LNCaP clone FGC (cell line): ENCODE measurements at regions not wholly inside any gene's neighbourhood (a gene's known extent, or its start where the extent isn't known, plus 50 kb on each side); places are given as distances from the start of the nearest gene placed in this dataset.

Experiments used
- DNase-seq: peaks from one replicate; pipeline ENCODE4 v3.0.0-alpha.2; 2011; ENCODE audit warnings: low read depth
- H3K4me3 ChIP-seq: 2 replicates; pipeline ENCODE4 v1.5.1; 2011; ENCODE audit warnings: mild to moderate bottlenecking, low read depth, low read length, control low read depth
- TF ChIP-seq, protein P1 (sequence below): IDR thresholded peaks from 2 replicates; pipeline ENCODE4 v1.5.1; 2012; ENCODE audit warnings: mild to moderate bottlenecking; ENCODE audit not compliant: control insufficient read depth, insufficient read depth; ENCODE audit errors: extremely low read depth

DNA sequence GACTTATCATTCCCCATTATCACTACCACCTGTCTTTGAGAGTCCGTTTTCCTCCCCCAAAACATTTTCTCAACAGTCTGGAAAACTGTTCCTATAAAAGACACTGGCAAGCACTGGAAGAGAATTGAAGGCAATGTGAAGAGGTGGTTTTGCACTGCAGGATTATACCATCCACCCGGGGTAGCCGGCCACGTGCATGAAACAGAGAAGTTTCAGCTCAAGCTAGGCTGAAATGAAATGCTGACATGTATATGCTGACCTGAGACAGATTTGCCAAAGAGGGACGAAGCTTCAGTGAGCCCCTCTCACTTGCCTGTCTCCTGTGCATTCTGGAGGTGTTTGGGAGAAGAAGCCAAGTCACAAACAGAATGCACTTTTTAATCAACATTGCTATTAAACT lies 567.0 kb downstream of the EBF1 start:
- no peak overlapping the region for H3K4me3 ChIP-seq
- TF ChIP-seq, protein P1, sequence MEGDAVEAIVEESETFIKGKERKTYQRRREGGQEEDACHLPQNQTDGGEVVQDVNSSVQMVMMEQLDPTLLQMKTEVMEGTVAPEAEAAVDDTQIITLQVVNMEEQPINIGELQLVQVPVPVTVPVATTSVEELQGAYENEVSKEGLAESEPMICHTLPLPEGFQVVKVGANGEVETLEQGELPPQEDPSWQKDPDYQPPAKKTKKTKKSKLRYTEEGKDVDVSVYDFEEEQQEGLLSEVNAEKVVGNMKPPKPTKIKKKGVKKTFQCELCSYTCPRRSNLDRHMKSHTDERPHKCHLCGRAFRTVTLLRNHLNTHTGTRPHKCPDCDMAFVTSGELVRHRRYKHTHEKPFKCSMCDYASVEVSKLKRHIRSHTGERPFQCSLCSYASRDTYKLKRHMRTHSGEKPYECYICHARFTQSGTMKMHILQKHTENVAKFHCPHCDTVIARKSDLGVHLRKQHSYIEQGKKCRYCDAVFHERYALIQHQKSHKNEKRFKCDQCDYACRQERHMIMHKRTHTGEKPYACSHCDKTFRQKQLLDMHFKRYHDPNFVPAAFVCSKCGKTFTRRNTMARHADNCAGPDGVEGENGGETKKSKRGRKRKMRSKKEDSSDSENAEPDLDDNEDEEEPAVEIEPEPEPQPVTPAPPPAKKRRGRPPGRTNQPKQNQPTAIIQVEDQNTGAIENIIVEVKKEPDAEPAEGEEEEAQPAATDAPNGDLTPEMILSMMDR = no peak
- DNase-seq = no peak

DNA sequence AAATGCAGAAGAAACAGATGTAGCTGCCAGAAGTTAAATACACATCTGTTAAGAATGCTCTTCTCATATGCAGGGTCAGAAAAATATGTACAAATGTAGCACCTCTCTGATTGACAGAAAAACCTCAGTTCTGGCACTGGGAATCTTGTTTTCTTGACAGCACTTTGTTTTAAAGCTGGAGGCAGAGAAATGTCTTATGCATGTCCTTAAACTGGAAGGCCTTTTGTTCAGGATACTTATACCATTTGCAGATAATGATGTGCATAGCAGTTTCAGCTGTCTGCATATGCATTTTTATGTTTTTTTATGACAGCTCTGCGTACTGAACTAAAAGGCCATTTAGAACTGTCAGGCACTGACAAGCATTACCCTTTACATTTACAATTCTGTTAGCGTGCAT lies 567.9 kb downstream of the EBF1 start:
- no peak overlapping the region for H3K4me3 ChIP-seq
- DNase-seq = no peak
- TF ChIP-seq, protein P1 = no peak

DNA sequence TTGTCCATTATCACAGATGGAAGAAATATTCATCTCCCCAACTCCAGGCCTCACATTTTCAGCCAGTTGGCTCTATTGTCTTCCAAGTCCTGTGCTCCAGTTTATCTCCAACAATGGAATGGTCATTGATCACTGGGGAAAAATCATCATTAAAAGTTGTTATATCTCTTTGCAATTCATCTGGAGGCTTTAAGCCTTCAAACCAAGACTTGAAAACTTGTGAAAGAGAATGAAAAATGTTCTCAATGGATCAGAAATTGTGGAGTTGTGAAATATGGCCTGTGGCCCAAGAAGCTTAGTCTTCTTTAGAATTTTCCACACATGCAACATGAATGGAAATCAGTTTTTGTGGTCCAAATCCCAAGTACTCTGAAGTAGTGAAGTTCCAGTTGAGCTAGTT lies 569.6 kb downstream of the EBF1 start:
- DNase-seq = no peak
- no peak overlapping the region for H3K4me3 ChIP-seq
- TF ChIP-seq, protein P1 = no peak

DNA sequence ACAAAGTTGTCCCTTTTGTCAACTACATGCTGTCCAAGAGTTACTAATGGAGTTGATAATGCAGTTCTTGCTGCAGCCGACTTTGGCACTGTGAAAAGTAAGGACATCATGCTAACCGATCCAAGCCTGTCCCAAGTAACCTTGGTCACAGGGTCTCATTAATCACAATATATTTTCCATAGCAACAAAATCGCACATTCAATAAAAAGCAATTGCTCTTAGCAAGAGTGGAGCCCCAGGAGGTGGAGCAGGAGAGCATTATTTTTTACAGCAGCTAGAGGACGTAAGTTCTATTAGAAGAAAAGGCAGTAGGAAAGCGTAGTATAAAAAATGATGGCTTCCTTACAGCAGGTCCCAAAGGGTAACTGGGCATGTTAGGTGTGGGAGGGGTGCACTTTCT lies 570.3 kb downstream of the EBF1 start:
- DNase-seq = no peak
- TF ChIP-seq, protein P1 = peak; percentile 13; the same call in 1 of the 2 replicates
- no peak overlapping the region for H3K4me3 ChIP-seq

DNA sequence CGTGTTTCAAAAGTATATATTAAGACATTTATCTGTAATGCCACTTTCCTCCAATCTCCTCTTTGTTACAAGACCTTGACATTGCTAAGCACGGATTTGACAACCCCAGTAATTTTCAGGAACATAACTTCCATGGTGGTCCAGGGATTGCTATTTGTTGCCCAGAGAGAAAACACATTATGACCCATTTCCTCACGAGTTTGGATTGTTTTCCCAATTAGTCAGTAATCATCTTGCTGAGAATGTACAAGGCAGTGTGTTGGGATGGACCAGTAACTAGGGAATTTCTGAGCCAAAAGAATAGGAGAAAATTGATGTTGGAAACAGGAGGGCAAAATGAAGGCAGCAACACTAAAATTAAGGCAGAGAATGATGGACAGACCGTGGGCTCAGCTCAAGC lies 574.1 kb downstream of the EBF1 start:
- TF ChIP-seq, protein P1 = no peak
- DNase-seq = no peak
- no peak overlapping the region for H3K4me3 ChIP-seq

DNA sequence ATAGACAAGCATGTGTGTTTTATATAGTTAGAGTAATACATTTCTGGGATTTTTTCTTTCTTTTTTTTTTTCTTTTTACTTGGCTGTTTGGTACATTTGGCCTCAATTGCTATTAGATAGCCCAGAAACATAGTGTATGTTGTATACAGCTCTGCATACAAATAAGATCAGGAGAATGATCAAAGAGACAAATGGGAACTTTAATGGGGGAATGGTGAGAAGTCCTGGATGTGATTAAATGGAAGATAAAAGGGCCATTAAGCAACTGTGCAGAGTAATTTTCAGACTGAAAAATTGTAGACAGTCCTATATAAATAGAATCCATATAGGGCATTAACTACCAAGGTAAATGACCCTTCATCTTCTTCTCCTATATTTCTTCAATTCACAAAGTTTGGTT lies 575.6 kb downstream of the EBF1 start:
- TF ChIP-seq, protein P1 = no peak
- no peak overlapping the region for H3K4me3 ChIP-seq
- DNase-seq = no peak

DNA sequence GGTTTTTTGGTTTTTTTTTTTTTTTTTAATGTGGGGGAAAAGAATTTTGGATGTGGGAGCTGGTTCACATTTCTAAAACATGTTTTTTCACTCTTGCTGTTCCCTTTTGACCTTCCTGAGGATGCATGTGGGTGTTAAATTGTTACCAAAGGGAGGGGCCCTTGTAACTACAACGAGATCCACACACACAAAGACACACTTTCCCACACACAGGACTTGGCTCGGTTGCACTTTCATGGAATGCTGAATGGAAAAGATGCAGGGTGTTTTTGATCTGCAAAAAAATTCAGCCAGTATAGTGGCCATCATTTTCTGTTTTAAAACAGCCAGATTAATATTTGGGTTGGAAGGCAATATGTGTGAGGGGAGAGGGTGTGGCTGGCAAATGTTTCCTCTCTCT lies 576.9 kb downstream of the EBF1 start:
- no peak overlapping the region for H3K4me3 ChIP-seq
- TF ChIP-seq, protein P1 = no peak
- no peak for DNase-seq
